H1 (cell line): ENCODE measurements at regions not wholly inside any gene's neighbourhood (a gene's known extent, or its start where the extent isn't known, plus 50 kb on each side); places are given as distances from the start of the nearest gene placed in this dataset.

ENCODE experiments used
- CTCF ChIA-PET: fragments of 300-600 bp; sonication (Branson Sonifier 250); formaldehyde crosslinking; loops from one replicate; lab custom pipeline; 2021; ENCODE audit not compliant: partially characterized antibody; lab: Charles Lee
- POLR2A ChIA-PET: fragments of 300-600 bp; sonication (Branson Sonifier 250); formaldehyde crosslinking; loops from one replicate; lab custom pipeline; 2021; ENCODE audit warnings: inconsistent platforms; ENCODE audit not compliant: partially characterized antibody; lab: Charles Lee
- DNase-seq, 2 experiments: peaks; one replicate each; pipeline versions ENCODE4 v3.0.0 to v3.0.0-alpha.2; 2010 to 2022; ENCODE audit warnings: low spot score in 2 of 2, low read depth in 1 of 2, mixed read lengths in 1 of 2
- FAIRE-seq: peaks from 2 replicates; lab custom pipeline; 2011; peaks lifted over from hg19 to GRCh38; lab: Jason Lieb, UNC
- H2AFZ ChIP-seq: 2 replicates; pipeline ENCODE4 v1.8.1; 2012; ENCODE audit warnings: low read length, inconsistent platforms
- H2AK5ac ChIP-seq: 2 replicates; pipeline ENCODE4 v1.6.1; 2013; ENCODE audit warnings: low read depth, low read length
- H2BK120ac ChIP-seq: replicated peaks from 2 replicates; pipeline ENCODE3; 2013; ENCODE audit warnings: low read depth, low read length, inconsistent platforms
- H2BK12ac ChIP-seq: 2 replicates; pipeline ENCODE4 v1.6.1; 2013; ENCODE audit warnings: low read depth, low read length
- H2BK15ac ChIP-seq: 2 replicates; pipeline ENCODE4 v1.6.1; 2013; ENCODE audit warnings: low read length
- H2BK20ac ChIP-seq: 2 replicates; pipeline ENCODE4 v1.6.1; 2013; ENCODE audit warnings: low read length
- H2BK5ac ChIP-seq: 2 replicates; pipeline ENCODE4 v1.6.1; 2013; ENCODE audit warnings: low read depth, low read length
- H3K14ac ChIP-seq: 2 replicates; pipeline ENCODE4 v1.6.1; 2013; ENCODE audit warnings: inconsistent platforms; ENCODE audit not compliant: insufficient read length
- H3K18ac ChIP-seq: 2 replicates; pipeline ENCODE4 v1.6.1; 2013; ENCODE audit warnings: low read length; ENCODE audit errors: extremely low read depth
- H3K23ac ChIP-seq: 2 replicates; pipeline ENCODE4 v1.6.1; 2013; ENCODE audit warnings: inconsistent platforms; ENCODE audit not compliant: insufficient read length
- H3K23me2 ChIP-seq: 2 replicates; pipeline ENCODE4 v1.6.1; 2013; ENCODE audit warnings: low read depth, low read length
- H3K27ac ChIP-seq: 2 replicates; pipeline ENCODE4 v1.6.1; 2011; ENCODE audit warnings: low read depth, low read length, inconsistent platforms
- H3K27me3 ChIP-seq, 4 experiments: replicated peaks in 1 of 4; 1 replicate in 1 of 4; 2 replicates in 3 of 4; pipeline versions ENCODE4 v1.6.1 to v1.8.1; 2011 to 2013; ENCODE audit warnings: low read length in 3 of 4, mild to moderate bottlenecking in 3 of 4, inconsistent platforms in 2 of 4, mixed read lengths in 2 of 4, moderate library complexity in 1 of 4; ENCODE audit not compliant: control insufficient read depth in 3 of 4, insufficient read depth in 3 of 4; ENCODE audit errors: extremely low read depth in 1 of 4
- H3K36me3 ChIP-seq, 4 experiments: 2 replicates each; pipeline versions ENCODE4 v1.6.1 to v1.8.1; 2011 to 2013; ENCODE audit warnings: mild to moderate bottlenecking in 4 of 4, low read length in 3 of 4, moderate library complexity in 2 of 4, control low read depth in 1 of 4, inconsistent platforms in 1 of 4; ENCODE audit not compliant: insufficient read depth in 4 of 4, control insufficient read depth in 2 of 4
- H3K4ac ChIP-seq: replicated peaks from 2 replicates; pipeline ENCODE3; 2013; ENCODE audit warnings: low read length, low read depth, mixed read lengths, inconsistent platforms; ENCODE audit not compliant: insufficient read length
- H3K4me1 ChIP-seq, 4 experiments: replicated peaks in 1 of 4; 1 replicate in 1 of 4; 2 replicates in 3 of 4; pipeline versions ENCODE4 v1.6.1 to v1.8.1; 2011 to 2013; ENCODE audit warnings: low read length in 3 of 4, inconsistent platforms in 2 of 4, mixed read lengths in 1 of 4; ENCODE audit not compliant: insufficient read depth in 4 of 4, control insufficient read depth in 3 of 4
- H3K4me2 ChIP-seq, 2 experiments: 2 replicates each; pipeline versions ENCODE4 v1.6.1 to v1.8.1; 2011 to 2013; ENCODE audit warnings: low read depth in 2 of 2, low read length in 2 of 2, control low read depth in 1 of 2, inconsistent platforms in 1 of 2, mild to moderate bottlenecking in 1 of 2; ENCODE audit not compliant: insufficient read depth in 1 of 2
- H3K4me3 ChIP-seq, 4 experiments: fragments of 200-600, 300-600 bp in 1 of 4; sonication (generic), shearing (Covaris generic), sonication (Bioruptor Twin) in 1 of 4; 2 replicates each; pipeline versions ENCODE4 v1.5.1 to v1.8.1; 2011 to 2016; ENCODE audit warnings: low read length in 4 of 4, low read depth in 3 of 4, control low read depth in 2 of 4, inconsistent platforms in 2 of 4, mild to moderate bottlenecking in 2 of 4, mixed read lengths in 1 of 4, moderate library complexity in 1 of 4; ENCODE audit not compliant: insufficient read depth in 2 of 4; ENCODE audit errors: extremely low read depth in 1 of 4
- H3K56ac ChIP-seq: replicated peaks from 2 replicates; pipeline ENCODE3; 2013; ENCODE audit warnings: low read depth, mild to moderate bottlenecking, mixed read lengths, low read length, inconsistent platforms; ENCODE audit not compliant: insufficient read length
- H3K79me1 ChIP-seq: 2 replicates; pipeline ENCODE4 v1.6.1; 2013; ENCODE audit warnings: low read depth, low read length, control low read depth
- H3K79me2 ChIP-seq, 2 experiments: 2 replicates each; pipeline versions ENCODE4 v1.6.1 to v1.8.1; 2012 to 2013; ENCODE audit warnings: low read length in 2 of 2, mild to moderate bottlenecking in 2 of 2, inconsistent platforms in 1 of 2; ENCODE audit not compliant: insufficient read depth in 2 of 2, control insufficient read depth in 1 of 2
- H3K9ac ChIP-seq, 4 experiments: replicated peaks in 1 of 4; 1 replicate in 1 of 4; 2 replicates in 3 of 4; pipeline versions ENCODE4 v1.6.1 to v1.8.1; 2011 to 2013; ENCODE audit warnings: low read depth in 3 of 4, low read length in 3 of 4, control low read depth in 2 of 4, mild to moderate bottlenecking in 2 of 4, moderate library complexity in 2 of 4, inconsistent platforms in 1 of 4; ENCODE audit errors: extremely low read depth in 1 of 4
- H3K9me3 ChIP-seq, 2 experiments: 2 replicates each; pipeline versions ENCODE4 v1.6.1 to v1.8.1; 2012 to 2013; ENCODE audit warnings: mild to moderate bottlenecking in 2 of 2, moderate library complexity in 2 of 2, control low read depth in 1 of 2, inconsistent platforms in 1 of 2, low read depth in 1 of 2, low read length in 1 of 2, mixed read lengths in 1 of 2; ENCODE audit not compliant: insufficient read depth in 2 of 2
- H4K20me1 ChIP-seq, 2 experiments: replicated peaks in 1 of 2; 2 replicates each; pipeline versions ENCODE3 to v1.8.1; 2011 to 2013; ENCODE audit warnings: inconsistent platforms in 2 of 2, low read length in 2 of 2, mild to moderate bottlenecking in 1 of 2; ENCODE audit not compliant: insufficient read depth in 2 of 2, control insufficient read depth in 1 of 2
- H4K5ac ChIP-seq: 2 replicates; pipeline ENCODE4 v1.6.1; 2013; ENCODE audit warnings: low read length, low read depth, mixed read lengths, inconsistent platforms; ENCODE audit not compliant: insufficient read length
- H4K8ac ChIP-seq: 2 replicates; pipeline ENCODE4 v1.8.0; 2013; ENCODE audit warnings: mild to moderate bottlenecking, moderate library complexity, low read length, inconsistent platforms; ENCODE audit not compliant: insufficient read depth; ENCODE audit errors: extremely low read depth
- H4K91ac ChIP-seq: replicated peaks from 2 replicates; pipeline ENCODE3; 2013; ENCODE audit warnings: low read length, mixed read lengths, inconsistent platforms; ENCODE audit not compliant: insufficient read length
- JUND ChIP-seq: IDR thresholded peaks from 2 replicates; pipeline ENCODE4 v1.6.1; 2011; ENCODE audit warnings: mild to moderate bottlenecking, improper control_type of control experiment, low read length
- NANOG ChIP-seq: IDR thresholded peaks from 2 replicates; pipeline ENCODE4 v1.6.1; 2011; ENCODE audit warnings: low read length, low read depth, mild to moderate bottlenecking, inconsistent platforms; ENCODE audit not compliant: insufficient read depth, poor library complexity, severe bottlenecking
- POLR2AphosphoS5 ChIP-seq: IDR thresholded peaks from 2 replicates; pipeline ENCODE4 v1.6.1; 2011; ENCODE audit warnings: low read depth, low read length
- RBBP5 ChIP-seq: IDR thresholded peaks from 2 replicates; pipeline ENCODE4 v1.7.1; 2012; ENCODE audit warnings: low read depth, mild to moderate bottlenecking, inconsistent platforms, low read length, moderate library complexity, borderline replicate concordance
- RFX5 ChIP-seq: IDR thresholded peaks from 2 replicates; pipeline ENCODE4 v1.6.1; 2011; ENCODE audit warnings: low read depth, low read length, improper control_type of control experiment, borderline replicate concordance
- WGBS, 2 experiments: shearing (Covaris generic) in 1 of 2; methylation state at CpG; one replicate each; pipeline versions ENCODE4 v1.1.6 to v1.1.7; 2013 to 2015; ENCODE audit warnings: low lambda C conversion rate in 2 of 2, mixed read lengths in 2 of 2, inconsistent platforms in 1 of 2, low coverage in 1 of 2, missing lambda C conversion rate in 1 of 2; ENCODE audit not compliant: insufficient replicate concordance in 2 of 2, insufficient coverage in 1 of 2, insufficient read length in 1 of 2; ENCODE audit errors: extremely low coverage in 1 of 2, missing lambda C conversion rate in 1 of 2; 5-methylcytosine and 5-hydroxymethylcytosine counted together

GRCh38 chrX:122625239-122625638 is 558.8 kb upstream of the GRIA3 start:
- POLR2A ChIA-PET: no interaction called here
- no peak overlapping the region for H2AFZ ChIP-seq

More at GRCh38 chrX:122625239-122625638, 558.8 kb upstream of the GRIA3 start:
- no peaks in the 10 kb centered on the region for H3K27me3 ChIP-seq
- CTCF ChIA-PET: no interaction called here
- H3K79me1 ChIP-seq: no peaks in the 10 kb centered on the region
- H3K36me3 ChIP-seq: no peaks in the 10 kb centered on the region
- no peak overlapping the region for H2BK5ac ChIP-seq
- H2BK15ac ChIP-seq: no peak overlapping the region
- H2BK120ac ChIP-seq: no peak overlapping the region
- WGBS, 2 experiments: 79% methylated on average over 2 of the region's 2 CpGs; no CpG with 5 or more reads in 1 of the 2 experiments
- no peak overlapping the region for H3K18ac ChIP-seq
- H4K20me1 ChIP-seq: no peaks in the 10 kb centered on the region
- H3K23me2 ChIP-seq: no peaks in the 10 kb centered on the region
- no peak overlapping the region for H2BK12ac ChIP-seq
- H4K91ac ChIP-seq: no peak overlapping the region
- no peak overlapping the region for H3K4me3 ChIP-seq
- no peak overlapping the region for H3K27ac ChIP-seq
- H3K23ac ChIP-seq: no peak overlapping the region
- H3K4me2 ChIP-seq: no peak overlapping the region
- H3K79me2 ChIP-seq: no peaks in the 10 kb centered on the region
- no peak for FAIRE-seq
- DNase-seq: no peak
- H3K9me3 ChIP-seq: no peaks in the 10 kb centered on the region
- no peak overlapping the region for H3K4ac ChIP-seq
- TF ChIP-seq JUND: no peak
- no peak for TF ChIP-seq RBBP5
- TF ChIP-seq NANOG: no peak
- TF ChIP-seq RFX5: no peak
- TF ChIP-seq POLR2AphosphoS5: no peak
- TF ChIP-seq, all 59 proteins: peak for 0
- H3K4me1 ChIP-seq: no peaks in the 10 kb centered on the region; a peak in 1 of 7 replicates
- H2BK20ac ChIP-seq: no peak overlapping the region
- no peak overlapping the region for H2AK5ac ChIP-seq
- H3K56ac ChIP-seq: no peak overlapping the region
- no peak overlapping the region for H4K8ac ChIP-seq
- no peak overlapping the region for H3K14ac ChIP-seq
- no peak overlapping the region for H4K5ac ChIP-seq
- no peak overlapping the region for H3K9ac ChIP-seq
